Natural killer cell (primary cell): ENCODE measurements at regions not wholly inside any gene's neighbourhood (a gene's known extent, or its start where the extent isn't known, plus 50 kb on each side); places are given as distances from the start of the nearest gene placed in this dataset.

Experiments
- ATAC-seq, 3 donors: fragments of 150-1000 bp in 2 of 3; fragments of 200-7000 bp in 1 of 3; cut with Tn5 transposase; 1 replicate in 1 of 3; 2 replicates in 2 of 3; pipeline ENCODE4 v1.10.0; 2021; ENCODE audit warnings: mild to moderate bottlenecking in 2 of 3, moderate library complexity in 2 of 3
- DNase-seq, 2 donors: peaks; one replicate each; pipeline versions ENCODE4 v3.0.0 to v3.0.0-alpha.2; 2013 to 2021; ENCODE audit warnings: mixed read lengths in 1 of 2
- H3K27ac ChIP-seq: one replicate; pipeline ENCODE4 v1.5.1; 2013; ENCODE audit warnings: mild to moderate bottlenecking, low read length
- H3K27me3 ChIP-seq: one replicate; pipeline ENCODE4 v1.6.1; 2013; ENCODE audit warnings: low read length; ENCODE audit not compliant: control insufficient read depth, insufficient read depth
- H3K36me3 ChIP-seq: one replicate; pipeline ENCODE4 v1.6.1; 2013; ENCODE audit warnings: low read length; ENCODE audit not compliant: control insufficient read depth, insufficient read depth
- H3K4me1 ChIP-seq: one replicate; pipeline ENCODE4 v1.6.1; 2013; ENCODE audit warnings: low read length; ENCODE audit not compliant: control insufficient read depth, insufficient read depth
- H3K4me3 ChIP-seq: one replicate; pipeline ENCODE4 v1.5.1; 2013; ENCODE audit warnings: low read length
- H3K9me3 ChIP-seq: one replicate; pipeline ENCODE4 v1.6.1; 2013; ENCODE audit warnings: low read length; ENCODE audit not compliant: control insufficient read depth, insufficient read depth
- H3K27ac Mint-ChIP-seq, 2 donors: one replicate each; pipeline ENCODE4 v1.8.0; 2022; ENCODE audit warnings: mild to moderate bottlenecking in 2 of 2, mixed read lengths in 2 of 2, moderate library complexity in 1 of 2
- H3K27me3 Mint-ChIP-seq, 2 donors: one replicate each; pipeline ENCODE4 v1.8.0; 2022; ENCODE audit warnings: low read depth in 2 of 2, mixed read lengths in 2 of 2
- H3K36me3 Mint-ChIP-seq: one replicate; pipeline ENCODE4 v1.8.0; 2022; ENCODE audit warnings: mixed read lengths
- H3K4me1 Mint-ChIP-seq, 2 donors: one replicate each; pipeline ENCODE4 v1.8.0; 2022; ENCODE audit warnings: mixed read lengths in 2 of 2
- H3K4me3 Mint-ChIP-seq: one replicate; pipeline ENCODE4 v1.8.0; 2022; ENCODE audit warnings: mild to moderate bottlenecking, moderate library complexity, mixed read lengths
- H3K9me3 Mint-ChIP-seq, 2 donors: one replicate each; pipeline ENCODE4 v1.8.0; 2022; ENCODE audit warnings: mixed read lengths in 2 of 2
- CTCF ChIP-seq: fragments of 200-600 bp; IDR thresholded peaks from one replicate; pipeline ENCODE4 v1.8.0; 2022; ENCODE audit warnings: antibody characterized with exemption
- WGBS: methylation state at CpG from one replicate; pipeline ENCODE4 v1.1.7; 2013; ENCODE audit warnings: missing lambda C conversion rate; ENCODE audit not compliant: insufficient coverage; 5-methylcytosine and 5-hydroxymethylcytosine counted together
- intact Hi-C: fragments of 100-400 bp; cut with micrococcal nuclease; formaldehyde crosslinking; loops from one replicate; pipeline ENCODE4 v1.14.2; 2022

GRCh38 chr9:18397076-18397475 lies 76.9 kb upstream of the ADAMTSL1 start:
- TF ChIP-seq CTCF, result no peak
- ATAC-seq (no peak), DNase-seq (no peak)
- H3K27me3 Mint-ChIP-seq, result no peaks in the 10 kb centered on the region
- no peak overlapping the region for H3K27ac Mint-ChIP-seq
- peaks cover 0 to 2% of the 10 kb centered on the region in 2 donors for H3K9me3 Mint-ChIP-seq
- no peaks in the 10 kb centered on the region for H3K9me3 ChIP-seq
- no peaks in the 10 kb centered on the region for H3K4me1 Mint-ChIP-seq
- H3K36me3 Mint-ChIP-seq, result no peaks in the 10 kb centered on the region
- H3K27me3 ChIP-seq, result no peaks in the 10 kb centered on the region
- H3K4me1 ChIP-seq, result no peaks in the 10 kb centered on the region
- intact Hi-C loops, result loop anchor here (10.0 kb wide), 1 partner anchor 62 kb away; no protein-coding TSS in a partner anchor
- H3K4me3 ChIP-seq, result no peak overlapping the region
- H3K27ac ChIP-seq, result no peak overlapping the region
- no peaks in the 10 kb centered on the region for H3K36me3 ChIP-seq
- no peak overlapping the region for H3K4me3 Mint-ChIP-seq
- WGBS, result no CpG with 5 or more reads among the region's 2 CpGs

- no peak overlapping the region for H3K4me3 Mint-ChIP-seq
- H3K36me3 ChIP-seq, result no peaks in the 10 kb centered on the region
- H3K27me3 Mint-ChIP-seq, result no peaks in the 10 kb centered on the region
- H3K27ac ChIP-seq, result no peak overlapping the region
- ATAC-seq, result no peak
- intact Hi-C loops, result loop anchor here (10.0 kb wide), 1 partner anchor 63 kb away; no protein-coding TSS in a partner anchor
- no peaks in the 10 kb centered on the region for H3K4me1 ChIP-seq
- no peak for TF ChIP-seq CTCF
- H3K4me3 ChIP-seq, result no peak overlapping the region
- H3K4me1 Mint-ChIP-seq, result no peaks in the 10 kb centered on the region
- H3K36me3 Mint-ChIP-seq, result no peaks in the 10 kb centered on the region
- no peaks in the 10 kb centered on the region for H3K9me3 ChIP-seq
- 100% methylated on average over 1 of the region's 1 CpG for WGBS
- no peaks in the 10 kb centered on the region for H3K27me3 ChIP-seq
- no peaks in the 10 kb centered on the region for H3K9me3 Mint-ChIP-seq
- DNase-seq, result no peak
- no peak overlapping the region for H3K27ac Mint-ChIP-seq
Observed at GRCh38 chr9:18398038-18398437, 75.9 kb upstream of the ADAMTSL1 start.

GRCh38 chr9:18404434-18405029 lies 69.4 kb upstream of the ADAMTSL1 start:
- H3K4me3 ChIP-seq, result no peak overlapping the region
- no peak for DNase-seq
- no peaks in the 10 kb centered on the region for H3K36me3 Mint-ChIP-seq
- H3K4me1 ChIP-seq, result no peaks in the 10 kb centered on the region
- intact Hi-C loops, result no loop called here
- WGBS, result 94% methylated on average over 3 of the region's 3 CpGs
- H3K9me3 ChIP-seq, result no peaks in the 10 kb centered on the region
- no peaks in the 10 kb centered on the region for H3K9me3 Mint-ChIP-seq
- H3K27me3 Mint-ChIP-seq, result no peaks in the 10 kb centered on the region
- no peak overlapping the region for H3K4me3 Mint-ChIP-seq
- H3K27me3 ChIP-seq, result no peaks in the 10 kb centered on the region
- H3K27ac Mint-ChIP-seq, result no peak overlapping the region
- TF ChIP-seq CTCF, result no peak
- H3K36me3 ChIP-seq, result no peaks in the 10 kb centered on the region
- H3K27ac ChIP-seq, result no peak overlapping the region
- H3K4me1 Mint-ChIP-seq, result no peaks in the 10 kb centered on the region
- ATAC-seq, result no peak

GRCh38 chr9:18405240-18405639 lies 68.7 kb upstream of the ADAMTSL1 start:
- Mint-ChIP-seq H3K4me3 (no peak overlapping the region), H3K27me3 (no peaks in the 10 kb centered on the region), H3K9me3 (no peaks in the 10 kb centered on the region), H3K4me1 (no peaks in the 10 kb centered on the region), H3K36me3 (no peaks in the 10 kb centered on the region), H3K27ac (no peak overlapping the region)
- Histone ChIP-seq H3K4me3 (no peak overlapping the region), H3K27ac (no peak overlapping the region), H3K27me3 (no peaks in the 10 kb centered on the region), H3K36me3 (no peaks in the 10 kb centered on the region), H3K9me3 (no peaks in the 10 kb centered on the region), H3K4me1 (no peaks in the 10 kb centered on the region)
- 70% methylated on average over 3 of the region's 3 CpGs for WGBS
- no peak for TF ChIP-seq CTCF
- intact Hi-C loops, result no loop called here
- no peak for DNase-seq
- ATAC-seq, result no peak
